ENCODE measurements at regions not wholly inside any gene's neighbourhood (a gene's known extent, or its start where the extent isn't known, plus 50 kb on each side); places are given as distances from the start of the nearest gene placed in this dataset.
"Not testable (repeated sequence)": the region's sequence is repeated elsewhere in the genome, so short reads cannot be mapped to it uniquely, and the experiment has no call there.

DNA sequence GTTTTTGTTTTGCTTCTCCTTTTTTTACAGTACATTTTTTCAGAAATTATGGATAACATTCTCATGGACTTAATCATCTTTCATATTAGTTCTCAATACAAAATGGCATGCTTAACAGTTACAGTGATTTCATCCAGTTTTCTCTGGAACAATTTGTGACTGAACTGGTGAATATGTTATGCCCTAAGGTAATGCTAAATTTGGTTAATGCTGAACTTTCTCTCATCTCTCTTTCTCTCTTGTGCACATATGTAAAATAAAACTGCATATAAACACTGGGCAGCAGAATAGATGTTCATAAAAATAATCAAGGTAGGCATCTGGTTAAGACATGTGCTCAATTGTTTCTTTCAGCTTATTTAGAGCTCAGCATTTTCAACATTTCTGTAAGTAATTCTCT is 196.3 kb upstream of the TMEFF2 start:
- no peak for DNase-seq
- no peaks in the 10 kb centered on the region for H3K27me3 Mint-ChIP-seq
- H3K4me3 Mint-ChIP-seq = no peak overlapping the region
- intact Hi-C loops (cut with micrococcal nuclease) = no loop called here
- no peak overlapping the region for H3K27ac Mint-ChIP-seq
- H3K4me1 Mint-ChIP-seq = no peaks in the 10 kb centered on the region
- CTCF ChIA-PET = no interaction called here
- POLR2A ChIA-PET = no interaction called here
- H3K9me3 Mint-ChIP-seq = peaks cover 7% of the 10 kb centered on the region
- H3K36me3 Mint-ChIP-seq (ENCODE audit: low read depth) = no peaks in the 10 kb centered on the region
- ATAC-seq (ENCODE audit: low read depth) = no peak
- no peak for TF ChIP-seq CTCF (IDR thresholded peaks at IDR 0.05)

DNA sequence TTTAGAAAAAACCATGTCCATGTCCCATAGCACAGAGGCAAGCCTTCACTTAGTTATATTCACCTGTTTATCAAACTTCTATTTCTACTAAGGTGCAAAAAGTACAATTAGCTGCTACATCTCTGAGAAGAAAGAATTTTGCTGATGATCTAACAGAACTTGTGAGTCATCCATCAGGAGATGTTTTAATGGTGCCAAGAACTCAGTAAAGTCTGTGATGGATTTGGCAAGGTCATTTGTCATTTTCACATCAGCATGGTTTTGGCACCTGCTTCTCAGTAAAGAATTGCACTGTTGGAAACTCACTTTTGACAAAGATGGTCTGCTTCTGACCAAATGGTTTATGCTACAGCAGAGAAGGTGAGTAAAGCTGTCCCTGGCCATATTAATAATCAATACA is 195.7 kb upstream of the TMEFF2 start:
- intact Hi-C loops (cut with micrococcal nuclease) = no loop called here
- POLR2A ChIA-PET = no interaction called here
- DNase-seq = no peak
- Mint-ChIP-seq H3K4me1 (no peaks in the 10 kb centered on the region), H3K4me3 (no peak overlapping the region), H3K9me3 (peaks cover 10% of the 10 kb centered on the region), H3K27me3 (no peaks in the 10 kb centered on the region), H3K36me3 (ENCODE audit: low read depth) (no peaks in the 10 kb centered on the region), H3K27ac (no peak overlapping the region)
- CTCF ChIA-PET = no interaction called here
- TF ChIP-seq CTCF (IDR thresholded peaks at IDR 0.05) = no peak
- ATAC-seq (ENCODE audit: low read depth) = no peak

GRCh38 chr2:192384191-192384590 is 189.5 kb upstream of the TMEFF2 start:
- ATAC-seq (ENCODE audit: low read depth); H3K36me3 Mint-ChIP-seq (ENCODE audit: low read depth); DNase-seq; CTCF ChIA-PET; H3K4me1 Mint-ChIP-seq; H3K27me3 Mint-ChIP-seq; POLR2A ChIA-PET; H3K27ac Mint-ChIP-seq; intact Hi-C loops (cut with micrococcal nuclease); H3K4me3 Mint-ChIP-seq: not testable (repeated sequence)
- H3K9me3 Mint-ChIP-seq = peaks cover 16% of the 10 kb centered on the region

DNA sequence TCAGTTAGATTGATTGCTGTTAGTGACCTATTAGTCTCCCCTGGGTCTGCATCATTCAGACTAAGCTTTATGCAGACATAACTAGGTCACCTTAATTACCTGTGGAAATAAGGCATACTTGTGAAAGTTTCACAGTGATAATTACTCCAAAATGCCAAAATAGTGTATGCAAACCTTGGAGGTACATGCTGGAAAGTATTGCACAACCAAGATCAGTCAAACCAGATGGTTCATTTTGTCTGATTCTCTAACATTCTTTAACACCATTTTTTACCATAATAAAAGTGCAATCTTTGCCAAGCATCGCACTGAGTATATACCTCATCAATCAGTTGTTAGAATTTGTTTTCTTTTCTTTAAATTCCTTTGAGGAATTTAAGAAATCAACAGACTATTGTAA is 186.3 kb upstream of the TMEFF2 start:
- no peak for DNase-seq
- Mint-ChIP-seq H3K27me3 (no peaks in the 10 kb centered on the region), H3K4me3 (no peak overlapping the region), H3K9me3 (peaks cover 9% of the 10 kb centered on the region), H3K27ac (no peak overlapping the region), H3K4me1 (no peaks in the 10 kb centered on the region), H3K36me3 (ENCODE audit: low read depth) (no peaks in the 10 kb centered on the region)
- ChIA-PET POLR2A (no interaction called here), CTCF (no interaction called here)
- no peak for ATAC-seq (ENCODE audit: low read depth)
- intact Hi-C loops (cut with micrococcal nuclease) = no loop called here
- no peak for TF ChIP-seq CTCF (IDR thresholded peaks at IDR 0.05)

GRCh38 chr2:192379736-192380135 is 185.0 kb upstream of the TMEFF2 start:
- intact Hi-C loops (cut with micrococcal nuclease) = no loop called here
- TF ChIP-seq CTCF (IDR thresholded peaks at IDR 0.05) = no peak
- no peak for ATAC-seq (ENCODE audit: low read depth)
- Mint-ChIP-seq H3K4me1 (no peaks in the 10 kb centered on the region), H3K27ac (no peak overlapping the region), H3K9me3 (peaks cover 5% of the 10 kb centered on the region), H3K4me3 (no peak overlapping the region), H3K27me3 (no peaks in the 10 kb centered on the region), H3K36me3 (ENCODE audit: low read depth) (no peaks in the 10 kb centered on the region)
- ChIA-PET CTCF (no interaction called here), POLR2A (no interaction called here)
- DNase-seq = no peak

DNA sequence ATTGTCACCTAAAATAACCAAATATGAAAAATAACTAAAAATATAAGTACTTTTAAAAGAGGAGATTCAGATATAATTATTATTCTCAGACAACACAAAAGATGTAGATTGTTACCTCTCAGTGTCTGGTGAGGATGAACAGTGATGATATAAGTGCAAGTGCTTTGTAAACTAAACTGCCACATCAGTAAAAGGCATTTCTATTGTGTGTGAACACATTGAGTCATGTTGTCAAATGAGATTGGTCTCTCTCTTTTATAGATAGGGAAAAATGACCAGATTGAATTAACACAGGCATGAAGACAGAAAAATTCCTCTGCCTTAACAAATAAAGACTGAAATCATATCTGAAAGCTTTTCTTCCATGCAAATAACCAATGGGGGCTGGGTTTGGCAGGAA is 182.4 kb upstream of the TMEFF2 start:
- H3K36me3 Mint-ChIP-seq (ENCODE audit: low read depth) = no peaks in the 10 kb centered on the region
- no peak overlapping the region for H3K27ac Mint-ChIP-seq
- ChIA-PET CTCF (no interaction called here), POLR2A (no interaction called here)
- H3K9me3 Mint-ChIP-seq = no peaks in the 10 kb centered on the region
- H3K27me3 Mint-ChIP-seq = no peaks in the 10 kb centered on the region
- no peak for TF ChIP-seq CTCF (IDR thresholded peaks at IDR 0.05)
- DNase-seq (no peak), ATAC-seq (ENCODE audit: low read depth) (no peak)
- intact Hi-C loops (cut with micrococcal nuclease) = no loop called here
- no peak overlapping the region for H3K4me3 Mint-ChIP-seq
- H3K4me1 Mint-ChIP-seq = no peaks in the 10 kb centered on the region
